ENCODE measurements at regions not wholly inside any gene's neighbourhood (a gene's known extent, or its start where the extent isn't known, plus 50 kb on each side); places are given as distances from the start of the nearest gene placed in this dataset.

DNA sequence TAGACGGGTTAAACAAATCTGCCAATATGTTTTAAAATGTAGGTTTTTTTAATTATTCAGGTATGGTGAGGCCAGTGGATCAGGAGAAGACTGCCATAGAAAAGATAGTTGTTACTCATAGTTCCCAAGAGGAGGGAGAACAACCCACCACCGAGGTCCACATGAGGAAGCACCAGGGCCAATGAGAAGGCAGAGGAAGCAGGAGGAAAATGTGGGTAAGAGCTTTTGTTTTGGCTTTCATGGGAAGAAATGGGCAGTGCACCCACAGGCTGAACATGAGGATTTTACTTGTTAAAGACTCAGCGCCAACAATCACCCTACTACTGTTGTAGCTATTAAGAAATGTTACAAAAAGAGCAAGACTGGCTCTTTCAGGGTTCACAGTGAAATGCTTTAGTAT lies 191.8 kb upstream of the HNMT start:
- Mint-ChIP-seq H3K27me3 (ENCODE audit: low read depth, unreplicated experiment) (no peaks in the 10 kb centered on the region), H3K9me3 (ENCODE audit: unreplicated experiment) (no peaks in the 10 kb centered on the region), H3K4me3 (ENCODE audit: unreplicated experiment) (no peak overlapping the region), H3K27ac (ENCODE audit: unreplicated experiment) (peak overlapping the region; percentile 19), H3K4me1 (ENCODE audit: low read depth, unreplicated experiment) (no peaks in the 10 kb centered on the region), H3K36me3 (ENCODE audit: low read depth, unreplicated experiment) (no peaks in the 10 kb centered on the region)
- H3K4me2 ChIP-seq (ENCODE audit: low read length): no peak overlapping the region
- H3K9me3 ChIP-seq (ENCODE audit: insufficient read depth, low read depth, low read length): no peaks in the 10 kb centered on the region
- H3K4me3 ChIP-seq (ENCODE audit: insufficient read depth, low read depth, low read length): no peak overlapping the region
- no peaks in the 10 kb centered on the region for H3K27me3 ChIP-seq (ENCODE audit: insufficient read depth, low read length)
- no peaks in the 10 kb centered on the region for H3K4me1 ChIP-seq (ENCODE audit: insufficient read depth, low read length)
- H3K79me2 ChIP-seq (ENCODE audit: insufficient read depth, low read length): no peaks in the 10 kb centered on the region
- DNase-seq (ENCODE audit: low read depth): no peak
- no peaks in the 10 kb centered on the region for H4K20me1 ChIP-seq (ENCODE audit: insufficient read depth, low read length)
- TF ChIP-seq, protein P1, sequence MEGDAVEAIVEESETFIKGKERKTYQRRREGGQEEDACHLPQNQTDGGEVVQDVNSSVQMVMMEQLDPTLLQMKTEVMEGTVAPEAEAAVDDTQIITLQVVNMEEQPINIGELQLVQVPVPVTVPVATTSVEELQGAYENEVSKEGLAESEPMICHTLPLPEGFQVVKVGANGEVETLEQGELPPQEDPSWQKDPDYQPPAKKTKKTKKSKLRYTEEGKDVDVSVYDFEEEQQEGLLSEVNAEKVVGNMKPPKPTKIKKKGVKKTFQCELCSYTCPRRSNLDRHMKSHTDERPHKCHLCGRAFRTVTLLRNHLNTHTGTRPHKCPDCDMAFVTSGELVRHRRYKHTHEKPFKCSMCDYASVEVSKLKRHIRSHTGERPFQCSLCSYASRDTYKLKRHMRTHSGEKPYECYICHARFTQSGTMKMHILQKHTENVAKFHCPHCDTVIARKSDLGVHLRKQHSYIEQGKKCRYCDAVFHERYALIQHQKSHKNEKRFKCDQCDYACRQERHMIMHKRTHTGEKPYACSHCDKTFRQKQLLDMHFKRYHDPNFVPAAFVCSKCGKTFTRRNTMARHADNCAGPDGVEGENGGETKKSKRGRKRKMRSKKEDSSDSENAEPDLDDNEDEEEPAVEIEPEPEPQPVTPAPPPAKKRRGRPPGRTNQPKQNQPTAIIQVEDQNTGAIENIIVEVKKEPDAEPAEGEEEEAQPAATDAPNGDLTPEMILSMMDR (IDR thresholded peaks at IDR 0.05; ENCODE audit: insufficient read depth, low read depth, low read length): no peak
- TF ChIP-seq EZH2 (IDR thresholded peaks at IDR 0.05; ENCODE audit: insufficient read depth, low read length): no peak
- H2AFZ ChIP-seq (ENCODE audit: low read depth, low read length): no peak overlapping the region
- no peak overlapping the region for H3K27ac ChIP-seq (ENCODE audit: low read depth, low read length)
- no peaks in the 10 kb centered on the region for H3K36me3 ChIP-seq (ENCODE audit: insufficient read depth, low read length)
- no peak for FAIRE-seq
- H3K9ac ChIP-seq (ENCODE audit: low read length): no peak overlapping the region

DNA sequence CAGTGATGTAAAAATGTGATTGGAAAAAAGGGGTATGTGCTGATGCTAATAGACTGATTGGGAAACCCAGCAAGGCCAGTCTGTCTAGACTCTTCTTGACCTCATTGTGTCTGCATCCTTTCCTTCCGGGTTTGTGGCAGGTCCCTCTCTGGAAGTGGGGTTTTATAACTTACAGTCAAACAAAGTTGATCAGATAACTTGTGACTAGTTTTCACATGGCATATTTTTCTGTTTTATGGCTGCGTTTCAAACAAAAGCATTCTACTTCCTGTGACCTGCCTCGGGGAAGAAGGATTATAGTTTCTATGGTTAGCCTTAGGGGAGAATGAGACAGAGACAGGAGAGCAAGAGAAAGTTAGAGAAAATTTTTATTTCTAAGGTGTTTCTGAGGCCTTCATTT lies 188.7 kb upstream of the HNMT start:
- TF ChIP-seq, protein P1 (IDR thresholded peaks at IDR 0.05; ENCODE audit: insufficient read depth, low read depth, low read length): no peak
- TF ChIP-seq EZH2 (IDR thresholded peaks at IDR 0.05; ENCODE audit: insufficient read depth, low read length): no peak
- Histone ChIP-seq H3K27me3 (ENCODE audit: insufficient read depth, low read length) (no peaks in the 10 kb centered on the region), H4K20me1 (ENCODE audit: insufficient read depth, low read length) (no peaks in the 10 kb centered on the region), H3K36me3 (ENCODE audit: insufficient read depth, low read length) (no peaks in the 10 kb centered on the region), H3K79me2 (ENCODE audit: insufficient read depth, low read length) (no peaks in the 10 kb centered on the region), H3K9me3 (ENCODE audit: insufficient read depth, low read depth, low read length) (no peaks in the 10 kb centered on the region), H2AFZ (ENCODE audit: low read depth, low read length) (no peak overlapping the region), H3K4me3 (ENCODE audit: insufficient read depth, low read depth, low read length) (no peak overlapping the region), H3K4me1 (ENCODE audit: insufficient read depth, low read length) (no peaks in the 10 kb centered on the region), H3K27ac (ENCODE audit: low read depth, low read length) (no peak overlapping the region), H3K9ac (ENCODE audit: low read length) (no peak overlapping the region), H3K4me2 (ENCODE audit: low read length) (no peak overlapping the region)
- no peak for FAIRE-seq
- peak overlapping the region; percentile 85 for H3K27ac Mint-ChIP-seq (ENCODE audit: unreplicated experiment)
- no peaks in the 10 kb centered on the region for H3K4me1 Mint-ChIP-seq (ENCODE audit: low read depth, unreplicated experiment)
- H3K4me3 Mint-ChIP-seq (ENCODE audit: unreplicated experiment): no peak overlapping the region
- DNase-seq (ENCODE audit: low read depth): no peak
- H3K27me3 Mint-ChIP-seq (ENCODE audit: low read depth, unreplicated experiment): no peaks in the 10 kb centered on the region
- no peaks in the 10 kb centered on the region for H3K36me3 Mint-ChIP-seq (ENCODE audit: low read depth, unreplicated experiment)
- no peaks in the 10 kb centered on the region for H3K9me3 Mint-ChIP-seq (ENCODE audit: unreplicated experiment)

DNA sequence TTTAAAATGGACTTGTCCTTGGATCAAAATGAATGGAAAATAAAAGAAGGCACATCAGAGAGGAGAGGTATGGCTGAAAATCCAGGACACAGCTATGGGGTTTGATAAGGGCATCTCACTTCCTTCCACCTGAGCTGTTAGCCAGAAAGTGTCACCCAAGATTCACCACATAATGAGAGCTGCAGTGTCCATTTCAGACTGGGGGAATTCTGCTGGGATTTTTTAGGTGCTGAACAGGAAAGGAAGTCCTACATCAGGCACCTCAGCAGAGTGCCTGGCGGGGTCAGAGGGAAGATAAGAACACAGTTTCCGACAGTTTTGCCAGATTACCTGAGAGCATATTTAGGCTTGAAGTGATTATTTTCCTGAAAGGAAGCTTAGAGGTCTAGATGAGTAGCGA lies 187.6 kb upstream of the HNMT start:
- no peak for FAIRE-seq
- no peaks in the 10 kb centered on the region for H3K27me3 Mint-ChIP-seq (ENCODE audit: low read depth, unreplicated experiment)

More for the DNA sequence above, 187.6 kb upstream of the HNMT start:
- Mint-ChIP-seq H3K27ac (ENCODE audit: unreplicated experiment) (no peak overlapping the region), H3K4me3 (ENCODE audit: unreplicated experiment) (no peak overlapping the region), H3K36me3 (ENCODE audit: low read depth, unreplicated experiment) (no peaks in the 10 kb centered on the region), H3K9me3 (ENCODE audit: unreplicated experiment) (no peaks in the 10 kb centered on the region), H3K4me1 (ENCODE audit: low read depth, unreplicated experiment) (no peaks in the 10 kb centered on the region)
- H3K4me2 ChIP-seq (ENCODE audit: low read length): no peak overlapping the region
- H4K20me1 ChIP-seq (ENCODE audit: insufficient read depth, low read length): no peaks in the 10 kb centered on the region
- no peak overlapping the region for H3K27ac ChIP-seq (ENCODE audit: low read depth, low read length)
- H3K27me3 ChIP-seq (ENCODE audit: insufficient read depth, low read length): no peaks in the 10 kb centered on the region
- no peak overlapping the region for H3K4me3 ChIP-seq (ENCODE audit: insufficient read depth, low read depth, low read length)
- H3K9me3 ChIP-seq (ENCODE audit: insufficient read depth, low read depth, low read length): no peaks in the 10 kb centered on the region
- no peak for TF ChIP-seq EZH2 (IDR thresholded peaks at IDR 0.05; ENCODE audit: insufficient read depth, low read length)
- TF ChIP-seq, protein P1 (IDR thresholded peaks at IDR 0.05; ENCODE audit: insufficient read depth, low read depth, low read length): no peak
- H3K79me2 ChIP-seq (ENCODE audit: insufficient read depth, low read length): no peaks in the 10 kb centered on the region
- no peak overlapping the region for H3K9ac ChIP-seq (ENCODE audit: low read length)
- H2AFZ ChIP-seq (ENCODE audit: low read depth, low read length): no peak overlapping the region
- no peaks in the 10 kb centered on the region for H3K4me1 ChIP-seq (ENCODE audit: insufficient read depth, low read length)
- no peaks in the 10 kb centered on the region for H3K36me3 ChIP-seq (ENCODE audit: insufficient read depth, low read length)
- DNase-seq (ENCODE audit: low read depth): no peak
